ENCODE measurements at regions not wholly inside any gene's neighbourhood (a gene's known extent, or its start where the extent isn't known, plus 50 kb on each side); places are given as distances from the start of the nearest gene placed in this dataset.

DNA sequence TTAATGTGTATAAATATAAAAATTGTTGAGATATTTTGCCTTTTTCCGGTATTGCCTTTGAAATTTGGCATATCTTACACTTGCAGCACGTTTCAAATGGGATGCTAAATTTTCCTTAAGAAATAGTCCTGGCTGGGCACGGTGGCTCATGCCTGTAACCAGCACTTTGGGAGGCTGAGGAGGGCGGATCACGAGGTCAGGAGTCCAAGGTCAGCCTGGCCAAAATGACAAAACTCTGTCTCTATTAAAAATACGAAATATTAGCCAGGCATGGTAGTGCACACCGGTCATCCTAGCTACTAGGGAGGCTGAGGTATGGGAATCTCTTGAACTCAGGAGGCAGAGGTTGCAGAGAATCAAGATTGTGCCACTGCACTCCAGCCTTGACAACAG is 220.2 kb downstream of the PTEN start:
- TF ChIP-seq SIN3A (IDR thresholded peaks at IDR 0.05; ENCODE audit: borderline replicate concordance, insufficient read depth, low read depth, low read length): no peak
- TF ChIP-seq, protein P1, sequence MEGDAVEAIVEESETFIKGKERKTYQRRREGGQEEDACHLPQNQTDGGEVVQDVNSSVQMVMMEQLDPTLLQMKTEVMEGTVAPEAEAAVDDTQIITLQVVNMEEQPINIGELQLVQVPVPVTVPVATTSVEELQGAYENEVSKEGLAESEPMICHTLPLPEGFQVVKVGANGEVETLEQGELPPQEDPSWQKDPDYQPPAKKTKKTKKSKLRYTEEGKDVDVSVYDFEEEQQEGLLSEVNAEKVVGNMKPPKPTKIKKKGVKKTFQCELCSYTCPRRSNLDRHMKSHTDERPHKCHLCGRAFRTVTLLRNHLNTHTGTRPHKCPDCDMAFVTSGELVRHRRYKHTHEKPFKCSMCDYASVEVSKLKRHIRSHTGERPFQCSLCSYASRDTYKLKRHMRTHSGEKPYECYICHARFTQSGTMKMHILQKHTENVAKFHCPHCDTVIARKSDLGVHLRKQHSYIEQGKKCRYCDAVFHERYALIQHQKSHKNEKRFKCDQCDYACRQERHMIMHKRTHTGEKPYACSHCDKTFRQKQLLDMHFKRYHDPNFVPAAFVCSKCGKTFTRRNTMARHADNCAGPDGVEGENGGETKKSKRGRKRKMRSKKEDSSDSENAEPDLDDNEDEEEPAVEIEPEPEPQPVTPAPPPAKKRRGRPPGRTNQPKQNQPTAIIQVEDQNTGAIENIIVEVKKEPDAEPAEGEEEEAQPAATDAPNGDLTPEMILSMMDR (IDR thresholded peaks at IDR 0.05): no peak

Data from Panc1 (cell line).